Fibroblast of mammary gland (primary cell): ENCODE measurements at regions not wholly inside any gene's neighbourhood (a gene's known extent, or its start where the extent isn't known, plus 50 kb on each side); places are given as distances from the start of the nearest gene placed in this dataset.

Source experiments
- DNase-seq: peaks from one replicate; pipeline ENCODE4 v3.0.0-alpha.2; 2010; ENCODE audit warnings: low read depth
- H3K4me3 ChIP-seq: 2 replicates; pipeline ENCODE4 v1.5.1; 2011; ENCODE audit warnings: low read depth, mild to moderate bottlenecking, low read length, moderate library complexity; ENCODE audit not compliant: control insufficient read depth
- TF ChIP-seq, protein P1 (sequence below): conservative IDR thresholded peaks from 2 replicates; pipeline ENCODE4 v1.5.1; 2011; ENCODE audit warnings: low read depth, low read length, inconsistent platforms; ENCODE audit not compliant: control insufficient read depth, insufficient read depth

DNA sequence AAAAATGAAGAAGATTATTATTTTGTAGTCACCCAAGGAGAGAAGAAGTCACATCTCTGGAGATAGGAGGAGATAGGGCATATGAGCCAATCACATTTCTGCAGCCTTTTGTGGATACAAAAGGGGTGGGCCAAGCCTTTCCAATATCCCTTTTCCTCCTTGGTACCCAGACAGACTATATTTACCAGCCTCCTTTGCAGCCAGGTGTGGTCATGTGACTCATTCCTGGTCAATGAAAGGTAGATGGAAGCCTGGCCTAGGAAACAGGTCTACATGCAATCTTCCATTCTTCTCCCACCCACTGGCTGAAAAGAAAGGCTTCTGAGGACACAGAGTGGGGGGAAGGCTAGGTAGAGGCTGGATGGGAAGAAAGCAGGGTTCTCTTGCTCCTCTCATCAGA lies 58.1 kb upstream of the ERG start:
- DNase-seq, result no peak
- TF ChIP-seq, protein P1, sequence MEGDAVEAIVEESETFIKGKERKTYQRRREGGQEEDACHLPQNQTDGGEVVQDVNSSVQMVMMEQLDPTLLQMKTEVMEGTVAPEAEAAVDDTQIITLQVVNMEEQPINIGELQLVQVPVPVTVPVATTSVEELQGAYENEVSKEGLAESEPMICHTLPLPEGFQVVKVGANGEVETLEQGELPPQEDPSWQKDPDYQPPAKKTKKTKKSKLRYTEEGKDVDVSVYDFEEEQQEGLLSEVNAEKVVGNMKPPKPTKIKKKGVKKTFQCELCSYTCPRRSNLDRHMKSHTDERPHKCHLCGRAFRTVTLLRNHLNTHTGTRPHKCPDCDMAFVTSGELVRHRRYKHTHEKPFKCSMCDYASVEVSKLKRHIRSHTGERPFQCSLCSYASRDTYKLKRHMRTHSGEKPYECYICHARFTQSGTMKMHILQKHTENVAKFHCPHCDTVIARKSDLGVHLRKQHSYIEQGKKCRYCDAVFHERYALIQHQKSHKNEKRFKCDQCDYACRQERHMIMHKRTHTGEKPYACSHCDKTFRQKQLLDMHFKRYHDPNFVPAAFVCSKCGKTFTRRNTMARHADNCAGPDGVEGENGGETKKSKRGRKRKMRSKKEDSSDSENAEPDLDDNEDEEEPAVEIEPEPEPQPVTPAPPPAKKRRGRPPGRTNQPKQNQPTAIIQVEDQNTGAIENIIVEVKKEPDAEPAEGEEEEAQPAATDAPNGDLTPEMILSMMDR, result no peak

DNA sequence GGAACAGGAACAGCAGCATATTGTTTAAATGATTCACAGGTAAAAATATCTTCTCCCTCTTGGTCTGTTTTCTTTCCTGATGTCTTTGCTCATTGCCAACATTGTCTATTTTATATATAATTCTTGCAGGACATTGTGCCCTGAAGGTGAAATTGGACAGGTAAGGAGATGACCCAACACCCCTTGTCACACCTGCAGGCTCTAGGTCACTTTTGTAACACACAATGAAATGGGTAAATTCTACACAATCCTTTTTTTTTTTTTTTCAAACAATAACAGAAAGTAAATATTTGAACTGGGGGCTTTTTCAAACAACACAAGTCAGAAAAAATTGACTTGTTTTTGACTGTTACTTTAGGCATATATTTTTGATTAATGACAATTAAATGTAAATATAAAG lies 62.9 kb upstream of the ERG start:
- no peak overlapping the region for H3K4me3 ChIP-seq
- TF ChIP-seq, protein P1, result no peak
- DNase-seq, result no peak

More for the DNA sequence above, 58.1 kb upstream of the ERG start:
- H3K4me3 ChIP-seq, result no peak overlapping the region

DNA sequence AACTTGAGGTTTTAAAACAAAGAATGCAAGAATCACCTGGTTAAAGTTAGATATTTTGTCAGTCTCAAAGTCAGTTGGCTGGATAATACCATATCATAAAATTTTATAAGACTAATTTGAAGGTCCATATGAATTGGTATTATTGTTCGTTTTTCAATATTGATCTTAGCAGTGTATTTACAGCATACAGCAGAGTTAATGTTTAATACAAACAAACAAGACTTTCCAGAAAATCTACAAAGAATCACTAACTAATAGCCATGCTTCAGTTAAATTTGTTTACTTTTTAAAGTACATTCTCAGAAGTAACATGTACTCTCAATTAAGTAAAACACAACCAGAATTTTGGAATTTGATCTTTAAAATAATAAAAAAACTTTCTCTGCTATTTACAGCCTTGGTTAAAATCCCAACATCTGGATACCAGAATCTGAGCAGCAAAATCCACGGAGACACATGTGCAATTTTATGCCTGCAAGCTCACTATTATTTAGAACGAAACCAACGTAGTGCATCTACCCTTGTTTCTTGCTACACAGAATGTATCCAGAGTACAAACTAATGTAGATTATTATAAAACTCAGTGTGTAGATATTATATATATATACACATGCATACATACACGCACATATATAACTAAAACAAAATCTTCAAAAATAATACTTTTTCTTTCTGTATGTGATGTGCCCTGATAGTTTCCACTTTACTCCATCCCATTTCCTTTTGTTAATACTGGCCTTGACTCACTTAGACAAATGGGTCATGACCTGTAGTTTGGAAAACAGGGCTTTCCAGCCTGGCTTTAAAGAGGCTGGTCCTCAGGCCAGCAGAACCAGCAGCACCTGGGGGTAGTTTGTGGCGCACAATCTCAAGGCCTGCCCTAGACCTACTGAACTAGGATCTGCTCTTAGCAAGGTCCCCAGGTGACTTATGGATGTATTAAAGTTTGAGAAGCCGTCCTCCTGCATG lies 63.6 kb upstream of the ERG start:
- no peak for DNase-seq
- no peak overlapping the region for H3K4me3 ChIP-seq
- TF ChIP-seq, protein P1, result no peak

DNA sequence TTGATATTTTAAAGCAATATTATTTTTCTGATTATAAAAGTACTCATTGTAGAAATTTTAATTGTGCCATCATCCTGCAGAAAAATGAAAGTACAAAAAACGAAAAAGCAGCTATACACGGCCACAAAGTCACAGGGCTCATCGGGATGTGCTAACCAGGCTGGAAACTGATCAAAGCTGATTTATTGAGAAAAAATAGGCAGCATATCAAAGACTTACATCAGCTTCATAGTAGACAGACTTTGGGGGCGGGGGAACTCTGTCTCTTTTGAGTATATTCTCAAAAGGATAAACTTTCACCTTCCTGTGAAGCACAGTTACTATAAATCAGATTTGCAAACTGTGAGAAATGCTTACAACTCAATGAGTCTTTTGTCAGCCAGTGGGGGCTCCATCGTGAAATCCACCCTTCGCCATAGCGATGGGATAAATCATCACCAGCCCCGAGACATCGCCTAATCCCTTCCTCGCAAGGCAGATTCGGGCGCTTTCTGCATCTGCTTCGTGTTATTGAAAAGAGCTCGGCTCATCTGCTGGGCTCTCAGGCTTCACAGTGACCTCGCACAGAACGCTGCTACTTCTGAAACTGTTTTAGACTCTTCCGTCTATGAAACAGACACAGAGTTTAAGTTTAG lies 69.2 kb upstream of the ERG start:
- H3K4me3 ChIP-seq, result no peak overlapping the region
- TF ChIP-seq, protein P1, result no peak
- DNase-seq, result peak; percentile 33

DNA sequence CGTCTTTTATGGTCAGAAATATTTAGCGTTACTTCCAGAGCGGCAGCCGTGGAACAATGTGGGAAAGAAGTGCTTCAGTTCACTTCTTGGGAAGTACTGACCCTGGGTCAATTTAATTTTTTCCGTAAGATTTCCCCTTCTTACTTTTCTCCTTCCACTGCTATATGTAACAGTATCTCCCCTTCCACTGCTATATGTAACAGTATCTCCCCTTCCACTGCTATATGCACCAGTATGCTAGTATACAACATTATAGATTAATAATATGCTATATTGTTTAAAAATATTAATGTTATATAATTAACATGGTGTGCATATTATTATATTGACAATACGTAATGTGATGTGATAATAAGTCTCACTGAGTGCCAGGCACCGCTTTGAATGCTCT lies 69.7 kb upstream of the ERG start:
- TF ChIP-seq, protein P1, result no peak
- H3K4me3 ChIP-seq, result no peak overlapping the region
- DNase-seq, result no peak

DNA sequence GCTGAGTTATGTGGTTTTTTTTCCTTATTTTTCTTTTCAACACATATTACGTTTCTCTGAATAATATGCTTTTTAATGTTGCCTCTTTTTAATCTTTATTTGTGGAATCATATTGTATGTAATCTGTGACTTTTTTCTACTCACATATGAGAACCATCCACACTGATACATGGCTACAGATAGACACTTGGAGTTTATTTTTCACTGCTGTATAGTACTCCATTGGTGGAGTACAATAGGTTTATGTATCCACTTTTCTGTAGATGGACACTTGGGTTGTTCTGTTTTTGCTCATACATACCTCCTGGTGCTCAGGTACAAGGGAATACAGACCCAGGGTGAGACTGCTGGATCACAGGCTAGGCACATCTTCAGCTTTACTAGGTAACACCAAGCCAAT lies 71.5 kb upstream of the ERG start:
- TF ChIP-seq, protein P1, result no peak
- no peak for DNase-seq
- no peak overlapping the region for H3K4me3 ChIP-seq
